GM21737 (cell line): ENCODE measurements at regions not wholly inside any gene's neighbourhood (a gene's known extent, or its start where the extent isn't known, plus 50 kb on each side); places are given as distances from the start of the nearest gene placed in this dataset.

Experiments used
- ATAC-seq: cut with Tn5 transposase; IDR thresholded peaks from one replicate; pipeline ENCODE4 v1.9.1; 2021; ENCODE audit warnings: mild to moderate bottlenecking, moderate library complexity; ENCODE audit not compliant: unreplicated experiment

GRCh38 chr2:4134551-4135550, 431.5 kb downstream of the DCDC2C start:
- ATAC-seq: no peak

GRCh38 chr2:4135765-4136164, 432.4 kb downstream of the DCDC2C start:
- ATAC-seq: no peak

- no peak for ATAC-seq
Observed at GRCh38 chr2:4139316-4139715, 435.9 kb downstream of the DCDC2C start.

- no peak for ATAC-seq
Observed at GRCh38 chr2:4139731-4140130, 436.4 kb downstream of the DCDC2C start.

GRCh38 chr2:4140281-4140970, 437.1 kb downstream of the DCDC2C start:
- ATAC-seq: no peak

- no peak for ATAC-seq
Observed at GRCh38 chr2:4144731-4145130, 441.4 kb downstream of the DCDC2C start.

GRCh38 chr2:4151521-4151920, 448.1 kb downstream of the DCDC2C start:
- ATAC-seq: no peak

- ATAC-seq: no peak
Observed at GRCh38 chr2:4152051-4152450, 448.7 kb downstream of the DCDC2C start.

GRCh38 chr2:4168834-4169233, 465.5 kb downstream of the DCDC2C start:
- ATAC-seq: no peak

- no peak for ATAC-seq
Observed at GRCh38 chr2:4174796-4175195, 471.4 kb downstream of the DCDC2C start.

GRCh38 chr2:4175343-4175742, 472.0 kb downstream of the DCDC2C start:
- ATAC-seq: no peak

- no peak for ATAC-seq
Observed at GRCh38 chr2:4180631-4181030, 477.3 kb downstream of the DCDC2C start.

GRCh38 chr2:4181062-4181461, 477.7 kb downstream of the DCDC2C start:
- ATAC-seq: no peak

- no peak for ATAC-seq
Observed at GRCh38 chr2:4188561-4188960, 485.2 kb downstream of the DCDC2C start.

- ATAC-seq: no peak
Observed at GRCh38 chr2:4190548-4190947, 487.2 kb downstream of the DCDC2C start.

GRCh38 chr2:4192119-4192518, 488.7 kb downstream of the DCDC2C start:
- ATAC-seq: no peak

GRCh38 chr2:4214444-4215205, 511.2 kb downstream of the DCDC2C start:
- no peak for ATAC-seq

- no peak for ATAC-seq
Observed at GRCh38 chr2:4217737-4218136, 514.4 kb downstream of the DCDC2C start.

GRCh38 chr2:4219101-4219500, 515.7 kb downstream of the DCDC2C start:
- ATAC-seq: no peak

- ATAC-seq: no peak
Observed at GRCh38 chr2:4219571-4219970, 516.2 kb downstream of the DCDC2C start.

GRCh38 chr2:4221434-4221833, 518.1 kb downstream of the DCDC2C start:
- no peak for ATAC-seq
